Hematopoietic multipotent progenitor cell (in vitro differentiated cells): ENCODE measurements at regions not wholly inside any gene's neighbourhood (a gene's known extent, or its start where the extent isn't known, plus 50 kb on each side); places are given as distances from the start of the nearest gene placed in this dataset.

Experiments
- DNase-seq, 3 donors: peaks; one replicate each; pipeline ENCODE4 v3.0.0-alpha.2; 2011 to 2015; ENCODE audit warnings: low read depth in 2 of 3, low spot score in 2 of 3

GRCh38 chr9:115999498-115999897, 154.1 kb upstream of the PAPPA start:
- no peak for DNase-seq

- DNase-seq: no peak
Measured at GRCh38 chr9:116000748-116001329, 152.8 kb upstream of the PAPPA start.

GRCh38 chr9:116002181-116002580, 151.4 kb upstream of the PAPPA start:
- no peak for DNase-seq

- no peak for DNase-seq
Measured at GRCh38 chr9:116002624-116003023, 151.0 kb upstream of the PAPPA start.

- no peak for DNase-seq
Measured at GRCh38 chr9:116003397-116003796, 150.2 kb upstream of the PAPPA start.

- DNase-seq: no peak
Measured at GRCh38 chr9:116005205-116005604, 148.4 kb upstream of the PAPPA start.

- no peak for DNase-seq
Measured at GRCh38 chr9:116007824-116008223, 145.8 kb upstream of the PAPPA start.

- no peak for DNase-seq
Measured at GRCh38 chr9:116008278-116008677, 145.3 kb upstream of the PAPPA start.

GRCh38 chr9:116009420-116009819, 144.2 kb upstream of the PAPPA start:
- no peak for DNase-seq

GRCh38 chr9:116015855-116016254, 137.7 kb upstream of the PAPPA start:
- no peak for DNase-seq

GRCh38 chr9:116020146-116020545, 133.4 kb upstream of the PAPPA start:
- DNase-seq: no peak

GRCh38 chr9:116020801-116021200, 132.8 kb upstream of the PAPPA start:
- DNase-seq: no peak

GRCh38 chr9:116027096-116027495, 126.5 kb upstream of the PAPPA start:
- no peak for DNase-seq

- no peak for DNase-seq
Measured at GRCh38 chr9:116027511-116027910, 126.1 kb upstream of the PAPPA start.

- no peak for DNase-seq
Measured at GRCh38 chr9:116027951-116028350, 125.6 kb upstream of the PAPPA start.

- DNase-seq: no peak
Measured at GRCh38 chr9:116030517-116030916, 123.1 kb upstream of the PAPPA start.

- no peak for DNase-seq
Measured at GRCh38 chr9:116032683-116033440, 120.7 kb upstream of the PAPPA start.

GRCh38 chr9:116039312-116039711, 114.3 kb upstream of the PAPPA start:
- no peak for DNase-seq

GRCh38 chr9:116039893-116040292, 113.7 kb upstream of the PAPPA start:
- DNase-seq: no peak

- no peak for DNase-seq
Measured at GRCh38 chr9:116042321-116042720, 111.3 kb upstream of the PAPPA start.

- no peak for DNase-seq
Measured at GRCh38 chr9:116045083-116045482, 108.5 kb upstream of the PAPPA start.

GRCh38 chr9:116048081-116048480, 105.5 kb upstream of the PAPPA start:
- no peak for DNase-seq

- DNase-seq: no peak
Measured at GRCh38 chr9:116049456-116049855, 104.1 kb upstream of the PAPPA start.
